NCI-H524 (cell line): ENCODE measurements at regions not wholly inside any gene's neighbourhood (a gene's known extent, or its start where the extent isn't known, plus 50 kb on each side); places are given as distances from the start of the nearest gene placed in this dataset.
A peak's percentile ranks its signal among the peaks of the same experiment; 100 is the strongest.

ENCODE experiments used
- DNase-seq, 2 experiments: peaks; one replicate each; lab custom pipeline; 2025; lab: John Stamatoyannopoulos, UW

- DNase-seq: peak in 1 of 2 experiments; percentile 7
Observed at GRCh38 chr11:133787379-133788141, 57.8 kb downstream of the SPATA19 start.

- DNase-seq: no peak
Observed at GRCh38 chr11:133785795-133786340, 59.4 kb downstream of the SPATA19 start.

GRCh38 chr11:133784359-133784758 lies 61.0 kb downstream of the SPATA19 start:
- DNase-seq: no peak

GRCh38 chr11:133782116-133782725 lies 63.1 kb downstream of the SPATA19 start:
- no peak for DNase-seq

- peak in 1 of 2 experiments; percentile 38 for DNase-seq
Observed at GRCh38 chr11:133778161-133778560, 67.2 kb downstream of the SPATA19 start.

GRCh38 chr11:133776671-133777367 lies 68.5 kb downstream of the SPATA19 start:
- peak; percentile 79 for DNase-seq

- peak in 1 of 2 experiments; percentile 3 for DNase-seq
Observed at GRCh38 chr11:133762538-133762937, 82.8 kb downstream of the SPATA19 start.

- DNase-seq: no peak
Observed at GRCh38 chr11:133753150-133753549, 92.2 kb downstream of the SPATA19 start.

GRCh38 chr11:133749841-133750240 lies 95.5 kb downstream of the SPATA19 start:
- no peak for DNase-seq

- DNase-seq: peak; percentile 71 to 82
Observed at GRCh38 chr11:133747409-133747808, 97.9 kb downstream of the SPATA19 start.

- DNase-seq: no peak
Observed at GRCh38 chr11:133746663-133747306, 98.5 kb downstream of the SPATA19 start.

GRCh38 chr11:133745791-133746190 lies 99.5 kb downstream of the SPATA19 start:
- DNase-seq: no peak

- no peak for DNase-seq
Observed at GRCh38 chr11:133742353-133742752, 103.0 kb downstream of the SPATA19 start.

- DNase-seq: no peak
Observed at GRCh38 chr11:133740963-133741362, 104.3 kb downstream of the SPATA19 start.

- DNase-seq: no peak
Observed at GRCh38 chr11:133739481-133739880, 105.8 kb downstream of the SPATA19 start.

GRCh38 chr11:133738624-133739023 lies 106.7 kb downstream of the SPATA19 start:
- DNase-seq: no peak

GRCh38 chr11:133733631-133734030 lies 111.7 kb downstream of the SPATA19 start:
- DNase-seq: no peak

GRCh38 chr11:133732109-133732674 lies 113.1 kb downstream of the SPATA19 start:
- no peak for DNase-seq

- DNase-seq: peak in 1 of 2 experiments; percentile 55
Observed at GRCh38 chr11:133727774-133728173, 117.5 kb downstream of the SPATA19 start.

GRCh38 chr11:133726542-133726941 lies 118.8 kb downstream of the SPATA19 start:
- DNase-seq: peak; percentile 87 to 96

GRCh38 chr11:133724116-133724515 lies 121.2 kb downstream of the SPATA19 start:
- peak; percentile 79 to 93 for DNase-seq

GRCh38 chr11:133723056-133723455 lies 122.3 kb downstream of the SPATA19 start:
- DNase-seq: peak in 1 of 2 experiments; percentile 16
